Karpas-422 (cell line): ENCODE measurements at regions not wholly inside any gene's neighbourhood (a gene's known extent, or its start where the extent isn't known, plus 50 kb on each side); places are given as distances from the start of the nearest gene placed in this dataset.

Experiments
- DNase-seq: peaks from one replicate; pipeline ENCODE4 v3.0.0-alpha.2; 2015
- H2AFZ ChIP-seq: fragments of 200-600 bp; sonication (generic); 2 replicates; pipeline ENCODE4 v1.6.1; 2014; ENCODE audit warnings: antibody characterized with exemption, low read length, mixed read lengths
- H3K27ac ChIP-seq: fragments of 200-600 bp; sonication (generic); 2 replicates; pipeline ENCODE4 v1.5.1; 2014; ENCODE audit warnings: mild to moderate bottlenecking, low read length, moderate library complexity
- H3K27me3 ChIP-seq: fragments of 200-600 bp; sonication (generic); 2 replicates; pipeline ENCODE4 v1.6.1; 2014; ENCODE audit warnings: low read length, mixed read lengths
- H3K36me3 ChIP-seq: fragments of 200-600 bp; sonication (generic); 2 replicates; pipeline ENCODE4 v1.6.1; 2014; ENCODE audit warnings: low read length, mixed read lengths; ENCODE audit not compliant: insufficient read depth
- H3K4me1 ChIP-seq: fragments of 200-600 bp; sonication (generic); 2 replicates; pipeline ENCODE4 v1.6.1; 2014; ENCODE audit warnings: mild to moderate bottlenecking, low read length, mixed read lengths
- H3K4me2 ChIP-seq: fragments of 200-600 bp; sonication (generic); 2 replicates; pipeline ENCODE4 v1.6.1; 2014; ENCODE audit warnings: low read length, low read depth, mild to moderate bottlenecking; ENCODE audit not compliant: poor library complexity, severe bottlenecking
- H3K4me3 ChIP-seq: fragments of 200-600 bp; sonication (generic); 2 replicates; pipeline ENCODE4 v1.5.1; 2014; ENCODE audit warnings: mild to moderate bottlenecking, antibody characterized with exemption, low read length, mixed read lengths
- H3K79me2 ChIP-seq: fragments of 200-600 bp; sonication (generic); 2 replicates; pipeline ENCODE4 v1.6.1; 2014; ENCODE audit warnings: mild to moderate bottlenecking, low read length, mixed read lengths
- H3K9ac ChIP-seq: fragments of 200-600 bp; sonication (generic); 2 replicates; pipeline ENCODE4 v1.6.0; 2014; ENCODE audit warnings: low read length
- H3K9me2 ChIP-seq: fragments of 200-600 bp; sonication (generic), shearing (Covaris generic); replicated peaks from 2 replicates; pipeline ENCODE4 v1.6.0; 2014; ENCODE audit warnings: mild to moderate bottlenecking, low read length, moderate library complexity; ENCODE audit not compliant: insufficient read depth
- H3K9me3 ChIP-seq: fragments of 300-700, 200-600 bp; sonication (generic); 2 replicates; pipeline ENCODE4 v1.6.1; 2014; ENCODE audit warnings: low read length, mixed read lengths
- H4K20me1 ChIP-seq: fragments of 200-600 bp; sonication (generic); 2 replicates; pipeline ENCODE4 v1.6.1; 2014; ENCODE audit warnings: mild to moderate bottlenecking, antibody characterized with exemption, low read length, low read depth; ENCODE audit not compliant: insufficient read depth

GRCh38 chr7:81206217-81206616 is 287.4 kb upstream of the SEMA3C start:
- H3K4me3 ChIP-seq = no peak overlapping the region
- H3K27me3 ChIP-seq = no peaks in the 10 kb centered on the region
- H3K9me3 ChIP-seq = peaks cover 14% of the 10 kb centered on the region
- no peak overlapping the region for H3K9ac ChIP-seq
- H3K9me2 ChIP-seq = no peaks in the 10 kb centered on the region
- no peaks in the 10 kb centered on the region for H3K4me1 ChIP-seq
- H3K79me2 ChIP-seq = no peaks in the 10 kb centered on the region
- H3K36me3 ChIP-seq = no peaks in the 10 kb centered on the region
- H2AFZ ChIP-seq = no peak overlapping the region
- no peak overlapping the region for H3K4me2 ChIP-seq
- no peak overlapping the region for H3K27ac ChIP-seq
- H4K20me1 ChIP-seq = no peaks in the 10 kb centered on the region
- no peak for DNase-seq

- H3K79me2 ChIP-seq = no peaks in the 10 kb centered on the region
- H3K27me3 ChIP-seq = no peaks in the 10 kb centered on the region
- no peak overlapping the region for H3K4me3 ChIP-seq
- H3K27ac ChIP-seq = no peak overlapping the region
- no peaks in the 10 kb centered on the region for H3K4me1 ChIP-seq
- no peak for DNase-seq
- H3K9me3 ChIP-seq = peaks cover 16% of the 10 kb centered on the region
- H3K9ac ChIP-seq = no peak overlapping the region
- no peak overlapping the region for H3K4me2 ChIP-seq
- H3K9me2 ChIP-seq = no peaks in the 10 kb centered on the region
- H4K20me1 ChIP-seq = no peaks in the 10 kb centered on the region
- no peaks in the 10 kb centered on the region for H3K36me3 ChIP-seq
- H2AFZ ChIP-seq = no peak overlapping the region
Observed at GRCh38 chr7:81201188-81201587, 282.3 kb upstream of the SEMA3C start.

DNA sequence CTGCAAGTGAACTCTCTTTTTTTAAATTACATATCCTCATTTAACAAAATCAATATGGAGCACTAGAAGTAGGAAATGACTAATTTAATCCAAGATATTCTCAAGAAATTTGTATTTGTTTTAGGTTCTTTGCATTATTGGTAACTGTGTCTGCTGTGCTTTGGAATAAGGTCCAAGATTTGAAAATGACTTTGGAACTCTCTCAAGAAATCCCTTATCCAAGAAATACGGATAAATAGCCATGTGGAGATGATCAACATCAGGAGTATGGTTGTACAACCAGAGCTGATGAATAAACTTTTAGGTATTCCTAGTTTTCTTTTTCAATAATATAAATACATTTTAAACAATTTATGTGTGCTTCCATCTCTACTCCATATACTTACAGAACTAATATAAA is 279.9 kb upstream of the SEMA3C start:
- Histone ChIP-seq H3K36me3 (no peaks in the 10 kb centered on the region), H3K9me2 (no peaks in the 10 kb centered on the region), H3K4me2 (no peak overlapping the region), H3K9me3 (peaks cover 13% of the 10 kb centered on the region; the same call in 1 of the 2 replicates), H3K27ac (no peak overlapping the region), H2AFZ (no peak overlapping the region), H3K4me3 (no peak overlapping the region), H3K4me1 (no peaks in the 10 kb centered on the region), H3K9ac (no peak overlapping the region), H4K20me1 (no peaks in the 10 kb centered on the region), H3K79me2 (no peaks in the 10 kb centered on the region), H3K27me3 (no peaks in the 10 kb centered on the region)
- DNase-seq = no peak

DNA sequence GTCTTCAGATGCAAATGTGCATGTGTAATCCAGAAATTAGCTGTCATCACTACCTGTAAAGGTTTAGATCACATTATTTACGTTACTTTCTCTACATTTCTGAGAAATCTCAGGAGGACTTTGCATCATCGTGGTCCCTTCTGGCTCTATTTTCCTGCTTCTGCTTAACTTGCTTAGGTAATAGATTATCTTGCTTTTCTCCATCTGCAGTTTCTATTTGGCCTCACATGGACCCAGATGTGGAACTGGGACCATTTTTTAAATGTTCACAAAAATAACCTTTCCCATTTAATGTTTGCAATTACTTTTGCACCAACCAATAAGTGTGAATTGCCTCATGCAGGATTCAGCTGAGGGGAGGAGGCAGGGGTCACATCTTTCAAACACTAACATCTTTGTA is 278.4 kb upstream of the SEMA3C start:
- H3K27me3 ChIP-seq = no peaks in the 10 kb centered on the region
- H3K9me3 ChIP-seq = peaks cover 17% of the 10 kb centered on the region; the same call in 1 of the 2 replicates
- H3K9ac ChIP-seq = no peak overlapping the region
- no peaks in the 10 kb centered on the region for H3K4me1 ChIP-seq
- no peaks in the 10 kb centered on the region for H3K36me3 ChIP-seq
- H4K20me1 ChIP-seq = no peaks in the 10 kb centered on the region
- no peaks in the 10 kb centered on the region for H3K9me2 ChIP-seq
- H3K4me3 ChIP-seq = no peak overlapping the region
- no peak overlapping the region for H3K27ac ChIP-seq
- no peak for DNase-seq
- H2AFZ ChIP-seq = no peak overlapping the region
- no peak overlapping the region for H3K4me2 ChIP-seq
- H3K79me2 ChIP-seq = no peaks in the 10 kb centered on the region

GRCh38 chr7:81195033-81195432 is 276.2 kb upstream of the SEMA3C start:
- Histone ChIP-seq H3K9me3 (peaks cover 17% of the 10 kb centered on the region; the same call in 1 of the 2 replicates), H3K79me2 (no peaks in the 10 kb centered on the region), H3K4me3 (no peak overlapping the region), H3K4me1 (no peaks in the 10 kb centered on the region), H3K27ac (no peak overlapping the region), H4K20me1 (no peaks in the 10 kb centered on the region), H3K9me2 (no peaks in the 10 kb centered on the region), H3K9ac (no peak overlapping the region), H3K27me3 (no peaks in the 10 kb centered on the region), H3K36me3 (no peaks in the 10 kb centered on the region), H3K4me2 (no peak overlapping the region), H2AFZ (no peak overlapping the region)
- DNase-seq = no peak

GRCh38 chr7:81190997-81191768 is 272.3 kb upstream of the SEMA3C start:
- no peaks in the 10 kb centered on the region for H3K27me3 ChIP-seq
- DNase-seq = no peak
- H3K4me2 ChIP-seq = no peak overlapping the region
- H3K27ac ChIP-seq = no peak overlapping the region
- H3K36me3 ChIP-seq = no peaks in the 10 kb centered on the region
- no peak overlapping the region for H2AFZ ChIP-seq
- H4K20me1 ChIP-seq = no peaks in the 10 kb centered on the region
- peaks cover 13% of the 10 kb centered on the region for H3K9me3 ChIP-seq
- H3K4me1 ChIP-seq = no peaks in the 10 kb centered on the region
- H3K79me2 ChIP-seq = no peaks in the 10 kb centered on the region
- H3K9ac ChIP-seq = no peak overlapping the region
- no peak overlapping the region for H3K4me3 ChIP-seq
- no peaks in the 10 kb centered on the region for H3K9me2 ChIP-seq

GRCh38 chr7:81187753-81188152 is 268.9 kb upstream of the SEMA3C start:
- Histone ChIP-seq H3K9me3 (peaks cover 17% of the 10 kb centered on the region), H4K20me1 (no peaks in the 10 kb centered on the region), H3K9ac (no peak overlapping the region), H3K79me2 (no peaks in the 10 kb centered on the region), H2AFZ (no peak overlapping the region), H3K4me1 (no peaks in the 10 kb centered on the region), H3K4me3 (no peak overlapping the region), H3K27me3 (no peaks in the 10 kb centered on the region), H3K36me3 (no peaks in the 10 kb centered on the region), H3K27ac (no peak overlapping the region), H3K4me2 (no peak overlapping the region), H3K9me2 (no peaks in the 10 kb centered on the region)
- DNase-seq = no peak

GRCh38 chr7:81186691-81187090 is 267.8 kb upstream of the SEMA3C start:
- H3K4me2 ChIP-seq = no peak overlapping the region
- H3K4me3 ChIP-seq = no peak overlapping the region
- H3K9me2 ChIP-seq = no peaks in the 10 kb centered on the region
- H3K27ac ChIP-seq = no peak overlapping the region
- H3K79me2 ChIP-seq = no peaks in the 10 kb centered on the region
- no peaks in the 10 kb centered on the region for H3K36me3 ChIP-seq
- H3K9ac ChIP-seq = no peak overlapping the region
- no peaks in the 10 kb centered on the region for H4K20me1 ChIP-seq
- H3K9me3 ChIP-seq = peaks cover 14% of the 10 kb centered on the region
- no peak overlapping the region for H2AFZ ChIP-seq
- DNase-seq = no peak
- no peaks in the 10 kb centered on the region for H3K27me3 ChIP-seq
- H3K4me1 ChIP-seq = no peaks in the 10 kb centered on the region
